ENCODE measurements at regions not wholly inside any gene's neighbourhood (a gene's known extent, or its start where the extent isn't known, plus 50 kb on each side); places are given as distances from the start of the nearest gene placed in this dataset.

DNA sequence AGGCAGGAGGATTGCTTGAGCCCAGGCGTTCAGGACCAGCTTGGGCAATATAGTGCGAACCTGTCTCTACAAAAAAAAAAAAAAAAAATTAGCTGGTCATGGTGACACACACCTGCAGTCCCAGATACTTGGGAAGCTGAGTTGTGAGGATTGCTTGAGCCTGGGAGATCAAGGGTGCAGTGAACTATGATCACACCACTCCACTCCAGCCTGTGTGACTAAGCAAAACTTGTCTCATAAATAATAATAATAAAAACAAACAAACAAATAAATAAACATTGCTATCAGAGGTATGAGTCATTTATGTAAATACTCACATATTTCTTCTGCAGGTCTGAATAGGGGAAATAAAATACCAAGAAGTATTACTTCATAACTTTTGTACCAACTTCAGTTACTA is 1372.7 kb upstream of the AGA start:
- ChIA-PET CTCF (no interaction called here), POLR2A (no interaction called here)
- H3K9me3 Mint-ChIP-seq: peaks cover 0 to 14% (median 11%) of the 10 kb centered on the region in 5 donors
- H3K4me1 Mint-ChIP-seq: no peaks in the 10 kb centered on the region
- H3K27ac Mint-ChIP-seq: no peak overlapping the region
- H3K4me3 Mint-ChIP-seq: no peak overlapping the region
- no peaks in the 10 kb centered on the region for H3K27me3 Mint-ChIP-seq
- Histone ChIP-seq H3K4me3 (ENCODE audit: low read length) (no peak overlapping the region), H3K27me3 (ENCODE audit: insufficient read depth, low read length, poor library complexity, severe bottlenecking) (no peaks in the 10 kb centered on the region), H3K27ac (ENCODE audit: low read depth, low read length) (no peak overlapping the region), H3K36me3 (ENCODE audit: insufficient read depth, low read length) (no peaks in the 10 kb centered on the region), H3K4me1 (ENCODE audit: insufficient read depth, low read length) (no peaks in the 10 kb centered on the region), H3K9me3 (ENCODE audit: low read length) (no peaks in the 10 kb centered on the region)
- H3K36me3 Mint-ChIP-seq: no peaks in the 10 kb centered on the region
- DNase-seq: no peak

- Histone ChIP-seq H3K9me3 (ENCODE audit: low read length) (no peaks in the 10 kb centered on the region), H3K36me3 (ENCODE audit: insufficient read depth, low read length) (no peaks in the 10 kb centered on the region), H3K4me3 (ENCODE audit: low read length) (no peak overlapping the region), H3K4me1 (ENCODE audit: insufficient read depth, low read length) (no peaks in the 10 kb centered on the region), H3K27ac (ENCODE audit: low read depth, low read length) (no peak overlapping the region), H3K27me3 (ENCODE audit: insufficient read depth, low read length, poor library complexity, severe bottlenecking) (no peaks in the 10 kb centered on the region)
- POLR2A ChIA-PET: no interaction called here
- Mint-ChIP-seq H3K9me3 (peaks cover 4 to 28% (median 11%) of the 10 kb centered on the region in 5 donors), H3K27ac (no peak overlapping the region), H3K27me3 (no peaks in the 10 kb centered on the region), H3K4me3 (no peak overlapping the region), H3K36me3 (no peaks in the 10 kb centered on the region), H3K4me1 (no peaks in the 10 kb centered on the region)
- CTCF ChIA-PET: no interaction called here
- no peak for DNase-seq
Observed at GRCh38 chr4:178823673-178824295, 1381.5 kb upstream of the AGA start.

- CTCF ChIA-PET: no interaction called here
- H3K4me1 Mint-ChIP-seq: no peaks in the 10 kb centered on the region
- H3K36me3 Mint-ChIP-seq: no peaks in the 10 kb centered on the region
Observed at GRCh38 chr4:178836865-178837264, 1394.6 kb upstream of the AGA start.

DNA sequence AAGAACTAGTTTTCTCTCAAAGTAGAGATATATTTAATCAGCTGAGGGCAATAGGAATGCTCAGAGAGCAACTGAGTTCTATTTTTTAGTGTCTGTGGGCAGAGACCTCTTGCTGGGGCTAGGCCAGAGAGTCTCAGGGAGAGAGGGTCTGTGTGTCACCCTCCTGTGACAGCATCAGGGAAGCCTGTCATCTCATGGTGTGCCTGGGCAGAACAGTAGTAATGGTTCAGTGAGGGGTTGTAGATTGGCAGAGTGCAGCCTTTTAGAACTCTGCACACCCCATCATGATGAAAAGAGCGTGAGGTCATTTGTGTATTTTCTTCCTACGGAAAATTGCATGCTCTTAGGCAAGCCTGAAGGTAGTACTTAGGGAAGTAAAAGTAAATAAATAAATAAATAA is 1396.5 kb upstream of the AGA start:
- no peak overlapping the region for H3K4me3 Mint-ChIP-seq

More at GRCh38 chr4:178836865-178837264, 1394.6 kb upstream of the AGA start:
- no peaks in the 10 kb centered on the region for H3K9me3 ChIP-seq (ENCODE audit: low read length)
- POLR2A ChIA-PET: no interaction called here
- no peaks in the 10 kb centered on the region for H3K4me1 ChIP-seq (ENCODE audit: insufficient read depth, low read length)
- Mint-ChIP-seq H3K4me3 (no peak overlapping the region), H3K27ac (no peak overlapping the region), H3K9me3 (peaks cover under 1 to 14% (median 5%) of the 10 kb centered on the region in 5 donors), H3K27me3 (no peaks in the 10 kb centered on the region)
- no peak overlapping the region for H3K4me3 ChIP-seq (ENCODE audit: low read length)
- DNase-seq: no peak
- H3K36me3 ChIP-seq (ENCODE audit: insufficient read depth, low read length): no peaks in the 10 kb centered on the region
- no peak overlapping the region for H3K27ac ChIP-seq (ENCODE audit: low read depth, low read length)
- H3K27me3 ChIP-seq (ENCODE audit: insufficient read depth, low read length, poor library complexity, severe bottlenecking): no peaks in the 10 kb centered on the region

DNA sequence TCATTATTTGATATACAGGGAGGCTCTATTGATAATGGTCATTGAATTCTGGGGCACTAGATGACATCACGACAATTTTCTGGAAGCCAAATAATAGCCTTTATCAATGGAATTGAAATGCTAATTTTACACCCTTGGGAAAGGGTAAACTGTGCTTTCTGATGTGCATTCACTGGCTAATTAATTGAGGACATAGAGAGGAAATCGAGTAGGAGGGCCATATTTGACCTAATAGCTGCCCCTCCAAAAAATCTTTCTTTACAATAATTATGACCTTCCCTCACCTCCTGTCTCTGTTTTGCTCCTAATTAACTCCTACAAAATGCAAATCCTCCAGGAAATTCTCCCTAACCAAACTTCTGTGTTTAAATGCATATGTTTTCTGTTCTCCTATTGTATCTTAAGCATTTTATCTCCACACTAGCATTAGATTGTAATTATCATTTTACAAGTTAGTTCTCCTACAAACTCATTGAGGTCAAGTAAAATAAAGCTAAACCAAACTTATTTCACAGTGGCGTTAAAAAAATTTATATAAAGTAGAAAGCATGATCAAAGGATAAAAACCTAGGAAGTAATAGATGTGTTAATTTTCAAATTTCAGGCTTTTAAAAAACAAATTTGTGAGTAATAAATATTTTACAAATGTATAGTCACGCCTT is 1414.0 kb upstream of the AGA start:
- no peak overlapping the region for H3K4me3 ChIP-seq (ENCODE audit: low read length)
- POLR2A ChIA-PET: no interaction called here
- Mint-ChIP-seq H3K4me3 (no peak overlapping the region), H3K27me3 (no peaks in the 10 kb centered on the region), H3K9me3 (peaks cover 0 to 15% (median 3%) of the 10 kb centered on the region in 5 donors), H3K27ac (no peak overlapping the region), H3K36me3 (no peaks in the 10 kb centered on the region), H3K4me1 (no peaks in the 10 kb centered on the region)
- no peaks in the 10 kb centered on the region for H3K4me1 ChIP-seq (ENCODE audit: insufficient read depth, low read length)
- no peak overlapping the region for H3K27ac ChIP-seq (ENCODE audit: low read depth, low read length)
- H3K9me3 ChIP-seq (ENCODE audit: low read length): no peaks in the 10 kb centered on the region
- no peaks in the 10 kb centered on the region for H3K36me3 ChIP-seq (ENCODE audit: insufficient read depth, low read length)
- H3K27me3 ChIP-seq (ENCODE audit: insufficient read depth, low read length, poor library complexity, severe bottlenecking): no peaks in the 10 kb centered on the region
- CTCF ChIA-PET: no interaction called here
- no peak for DNase-seq

More for the DNA sequence above, 1396.5 kb upstream of the AGA start:
- Mint-ChIP-seq H3K27me3 (no peaks in the 10 kb centered on the region), H3K9me3 (peaks cover 0 to 20% (median 9%) of the 10 kb centered on the region in 5 donors), H3K4me1 (no peaks in the 10 kb centered on the region), H3K36me3 (no peaks in the 10 kb centered on the region), H3K27ac (no peak overlapping the region)
- CTCF ChIA-PET: no interaction called here
- Histone ChIP-seq H3K27me3 (ENCODE audit: insufficient read depth, low read length, poor library complexity, severe bottlenecking) (no peaks in the 10 kb centered on the region), H3K27ac (ENCODE audit: low read depth, low read length) (no peak overlapping the region), H3K9me3 (ENCODE audit: low read length) (no peaks in the 10 kb centered on the region), H3K4me3 (ENCODE audit: low read length) (no peak overlapping the region), H3K36me3 (ENCODE audit: insufficient read depth, low read length) (no peaks in the 10 kb centered on the region), H3K4me1 (ENCODE audit: insufficient read depth, low read length) (no peaks in the 10 kb centered on the region)
- POLR2A ChIA-PET: no interaction called here
- DNase-seq: no peak

DNA sequence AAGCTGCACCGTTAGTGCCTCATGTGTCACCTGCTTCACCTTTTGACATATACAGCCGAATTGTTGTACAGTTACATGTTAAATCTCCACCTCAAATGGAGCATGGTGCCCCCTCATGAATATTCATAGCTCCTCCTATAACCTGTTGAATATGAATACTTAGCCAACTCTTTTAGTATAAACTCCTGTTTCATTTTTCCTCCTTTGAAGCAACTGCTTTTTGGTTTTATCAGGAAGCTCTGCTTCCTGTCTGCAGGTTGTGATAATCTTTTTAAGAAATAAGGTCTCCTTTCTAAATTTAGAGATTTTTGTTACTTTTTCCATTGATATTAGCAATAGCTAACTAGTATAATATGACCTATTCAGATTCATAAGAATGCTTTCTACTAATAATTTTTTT is 1429.2 kb upstream of the AGA start:
- Mint-ChIP-seq H3K4me1 (no peaks in the 10 kb centered on the region), H3K27me3 (no peaks in the 10 kb centered on the region), H3K36me3 (no peaks in the 10 kb centered on the region), H3K27ac (peak overlapping the region in 1 of 8 donors; percentile 32), H3K9me3 (peaks cover 0 to 16% (median 3%) of the 10 kb centered on the region in 5 donors), H3K4me3 (no peak overlapping the region)
- Histone ChIP-seq H3K4me3 (ENCODE audit: low read length) (no peak overlapping the region), H3K4me1 (ENCODE audit: insufficient read depth, low read length) (no peaks in the 10 kb centered on the region), H3K36me3 (ENCODE audit: insufficient read depth, low read length) (no peaks in the 10 kb centered on the region), H3K9me3 (ENCODE audit: low read length) (no peaks in the 10 kb centered on the region), H3K27ac (ENCODE audit: low read depth, low read length) (no peak overlapping the region), H3K27me3 (ENCODE audit: insufficient read depth, low read length, poor library complexity, severe bottlenecking) (no peaks in the 10 kb centered on the region)
- ChIA-PET CTCF (no interaction called here), POLR2A (no interaction called here)
- no peak for DNase-seq

- DNase-seq: no peak
- POLR2A ChIA-PET: no interaction called here
- Mint-ChIP-seq H3K27me3 (no peaks in the 10 kb centered on the region), H3K27ac (no peak overlapping the region), H3K9me3 (peaks cover 5 to 21% (median 16%) of the 10 kb centered on the region in 5 donors), H3K4me3 (no peak overlapping the region), H3K36me3 (no peaks in the 10 kb centered on the region), H3K4me1 (no peaks in the 10 kb centered on the region)
- no peak overlapping the region for H3K4me3 ChIP-seq (ENCODE audit: low read length)
- no peaks in the 10 kb centered on the region for H3K4me1 ChIP-seq (ENCODE audit: insufficient read depth, low read length)
- CTCF ChIA-PET: no interaction called here
- no peaks in the 10 kb centered on the region for H3K36me3 ChIP-seq (ENCODE audit: insufficient read depth, low read length)
- no peaks in the 10 kb centered on the region for H3K9me3 ChIP-seq (ENCODE audit: low read length)
- no peaks in the 10 kb centered on the region for H3K27me3 ChIP-seq (ENCODE audit: insufficient read depth, low read length, poor library complexity, severe bottlenecking)
- no peak overlapping the region for H3K27ac ChIP-seq (ENCODE audit: low read depth, low read length)
Observed at GRCh38 chr4:178881937-178882336, 1439.7 kb upstream of the AGA start.

- H3K36me3 Mint-ChIP-seq: no peaks in the 10 kb centered on the region
- DNase-seq: no peak
- H3K4me3 Mint-ChIP-seq: no peak overlapping the region
- ChIA-PET POLR2A (no interaction called here), CTCF (no interaction called here)
- no peaks in the 10 kb centered on the region for H3K27me3 ChIP-seq (ENCODE audit: insufficient read depth, low read length, poor library complexity, severe bottlenecking)
- H3K4me3 ChIP-seq (ENCODE audit: low read length): no peak overlapping the region
- H3K27ac ChIP-seq (ENCODE audit: low read depth, low read length): no peak overlapping the region
- H3K27ac Mint-ChIP-seq: no peak overlapping the region
- H3K4me1 Mint-ChIP-seq: no peaks in the 10 kb centered on the region
- H3K9me3 Mint-ChIP-seq: peaks cover 0 to 18% (median under 1%) of the 10 kb centered on the region in 5 donors
- no peaks in the 10 kb centered on the region for H3K9me3 ChIP-seq (ENCODE audit: low read length)
- H3K36me3 ChIP-seq (ENCODE audit: insufficient read depth, low read length): no peaks in the 10 kb centered on the region
- no peaks in the 10 kb centered on the region for H3K4me1 ChIP-seq (ENCODE audit: insufficient read depth, low read length)
- no peaks in the 10 kb centered on the region for H3K27me3 Mint-ChIP-seq
Observed at GRCh38 chr4:178894126-178894525, 1451.9 kb upstream of the AGA start.
